Keratinocyte (primary cell): ENCODE measurements at regions not wholly inside any gene's neighbourhood (a gene's known extent, or its start where the extent isn't known, plus 50 kb on each side); places are given as distances from the start of the nearest gene placed in this dataset.

ENCODE experiments used
- DNase-seq: peaks from one replicate; pipeline ENCODE4 v3.0.0-alpha.2; 2011; ENCODE audit warnings: low read depth, missing footprints, low spot score
- FAIRE-seq: peaks from 2 replicates; lab custom pipeline; 2011; peaks lifted over from hg19 to GRCh38; lab: Jason Lieb, UNC
- H2AFZ ChIP-seq: 2 replicates; pipeline ENCODE4 v1.6.0; 2012; ENCODE audit warnings: low read length, control low read depth, inconsistent platforms; ENCODE audit not compliant: control insufficient read depth
- H3K27ac ChIP-seq: 2 replicates; pipeline ENCODE4 v1.5.1; 2011; ENCODE audit warnings: low read length; ENCODE audit not compliant: control insufficient read depth, insufficient read depth
- H3K27me3 ChIP-seq: 3 replicates; pipeline ENCODE4 v1.6.0; 2011; ENCODE audit warnings: low read length; ENCODE audit not compliant: control insufficient read depth, insufficient read depth; ENCODE audit errors: extremely low read depth
- H3K36me3 ChIP-seq, 2 experiments: 2 replicates in 1 of 2; 3 replicates in 1 of 2; pipeline ENCODE4 v1.5.1; 2011; ENCODE audit warnings: low read length in 2 of 2, mild to moderate bottlenecking in 1 of 2; ENCODE audit not compliant: control insufficient read depth in 2 of 2, insufficient read depth in 2 of 2; ENCODE audit errors: extremely low read depth in 1 of 2
- H3K4me1 ChIP-seq: 3 replicates; pipeline ENCODE4 v1.5.1; 2011; ENCODE audit warnings: low read length; ENCODE audit not compliant: control insufficient read depth, insufficient read depth; ENCODE audit errors: extremely low read depth
- H3K4me2 ChIP-seq: 3 replicates; pipeline ENCODE4 v1.6.0; 2011; ENCODE audit warnings: low read depth, low read length; ENCODE audit not compliant: control insufficient read depth, insufficient read depth; ENCODE audit errors: extremely low read depth
- H3K4me3 ChIP-seq, 3 experiments: fragments of 200-600 bp in 1 of 3; sonication (generic) in 1 of 3; 2 replicates in 2 of 3; 3 replicates in 1 of 3; pipeline ENCODE4 v1.5.1; 2011 to 2016; ENCODE audit warnings: low read length in 3 of 3, mild to moderate bottlenecking in 3 of 3, control low read depth in 2 of 3, inconsistent platforms in 1 of 3, low read depth in 1 of 3, mixed read lengths in 1 of 3, mixed run types in 1 of 3, moderate library complexity in 1 of 3; ENCODE audit not compliant: control insufficient read depth in 2 of 3, insufficient read depth in 2 of 3; ENCODE audit errors: extremely low read depth in 1 of 3
- H3K79me2 ChIP-seq: 2 replicates; pipeline ENCODE4 v1.6.0; 2012; ENCODE audit warnings: low read length; ENCODE audit not compliant: control insufficient read depth, insufficient read depth
- H3K9ac ChIP-seq: 3 replicates; pipeline ENCODE4 v1.6.0; 2011; ENCODE audit warnings: low read length; ENCODE audit not compliant: control insufficient read depth, insufficient read depth; ENCODE audit errors: extremely low read depth
- H3K9me1 ChIP-seq: 3 replicates; pipeline ENCODE4 v1.6.0; 2011; ENCODE audit warnings: low read length; ENCODE audit not compliant: control insufficient read depth, insufficient read depth; ENCODE audit errors: extremely low read depth
- H3K9me3 ChIP-seq: 2 replicates; pipeline ENCODE4 v1.5.1; 2012; ENCODE audit warnings: low read depth, low read length; ENCODE audit not compliant: control insufficient read depth
- H4K20me1 ChIP-seq: 3 replicates; pipeline ENCODE4 v1.6.0; 2011; ENCODE audit warnings: low read length; ENCODE audit not compliant: control insufficient read depth, insufficient read depth; ENCODE audit errors: extremely low read depth
- EZH2 ChIP-seq: IDR thresholded peaks from one replicate; pipeline ENCODE4 v1.6.1; 2012; ENCODE audit warnings: inconsistent platforms, mild to moderate bottlenecking, low read length, moderate library complexity
- dilution Hi-C: fragments of 300-500 bp; cut with MboI; formaldehyde crosslinking; loops from one replicate; pipeline ENCODE4 v1.7.0; 2020; ENCODE audit warnings: low sequenced_read_pairs; ENCODE audit not compliant: extremely low pct_ligation_motif_present
- TF ChIP-seq, protein P1 (sequence below), 3 experiments: IDR thresholded peaks in 1 of 3; conservative IDR thresholded peaks in 1 of 3; optimal IDR thresholded peaks in 1 of 3; 2 replicates in 2 of 3; 3 replicates in 1 of 3; pipeline versions ENCODE3 to v1.5.1; 2011; ENCODE audit warnings: low read length in 3 of 3, mild to moderate bottlenecking in 3 of 3, moderate library complexity in 2 of 3, control low read depth in 1 of 3, inconsistent platforms in 1 of 3; ENCODE audit not compliant: insufficient read depth in 2 of 3; ENCODE audit errors: extremely low read depth in 1 of 3

- H3K4me2 ChIP-seq: peak overlapping the region; percentile 3
- no peak overlapping the region for H3K4me3 ChIP-seq
- TF ChIP-seq, protein P1, sequence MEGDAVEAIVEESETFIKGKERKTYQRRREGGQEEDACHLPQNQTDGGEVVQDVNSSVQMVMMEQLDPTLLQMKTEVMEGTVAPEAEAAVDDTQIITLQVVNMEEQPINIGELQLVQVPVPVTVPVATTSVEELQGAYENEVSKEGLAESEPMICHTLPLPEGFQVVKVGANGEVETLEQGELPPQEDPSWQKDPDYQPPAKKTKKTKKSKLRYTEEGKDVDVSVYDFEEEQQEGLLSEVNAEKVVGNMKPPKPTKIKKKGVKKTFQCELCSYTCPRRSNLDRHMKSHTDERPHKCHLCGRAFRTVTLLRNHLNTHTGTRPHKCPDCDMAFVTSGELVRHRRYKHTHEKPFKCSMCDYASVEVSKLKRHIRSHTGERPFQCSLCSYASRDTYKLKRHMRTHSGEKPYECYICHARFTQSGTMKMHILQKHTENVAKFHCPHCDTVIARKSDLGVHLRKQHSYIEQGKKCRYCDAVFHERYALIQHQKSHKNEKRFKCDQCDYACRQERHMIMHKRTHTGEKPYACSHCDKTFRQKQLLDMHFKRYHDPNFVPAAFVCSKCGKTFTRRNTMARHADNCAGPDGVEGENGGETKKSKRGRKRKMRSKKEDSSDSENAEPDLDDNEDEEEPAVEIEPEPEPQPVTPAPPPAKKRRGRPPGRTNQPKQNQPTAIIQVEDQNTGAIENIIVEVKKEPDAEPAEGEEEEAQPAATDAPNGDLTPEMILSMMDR (optimal IDR thresholded peaks at IDR 0.05 in 1 of 3, IDR thresholded peaks at IDR 0.05 in 1 of 3, conservative IDR thresholded peaks at IDR 0.05 in 1 of 3; ENCODE audit: extremely low read depth in 1 of 3, insufficient read depth in 2 of 3, low read length in 3 of 3): no peak
- no peak for TF ChIP-seq EZH2
- DNase-seq (no peak), FAIRE-seq (no peak)
- H4K20me1 ChIP-seq: no peaks in the 10 kb centered on the region
- H3K27me3 ChIP-seq: no peaks in the 10 kb centered on the region
- no peaks in the 10 kb centered on the region for H3K79me2 ChIP-seq
- peaks cover 5% of the 10 kb centered on the region for H3K4me1 ChIP-seq
- no peak overlapping the region for H3K9ac ChIP-seq
- dilution Hi-C loops: no loop called here
- no peak overlapping the region for H2AFZ ChIP-seq
- no peaks in the 10 kb centered on the region for H3K9me1 ChIP-seq
- no peaks in the 10 kb centered on the region for H3K9me3 ChIP-seq
- H3K27ac ChIP-seq: no peak overlapping the region
- no peaks in the 10 kb centered on the region for H3K36me3 ChIP-seq
These were observed 424.4 kb upstream of the MARCKS start for GRCh38 chr6:113432521-113433334.

GRCh38 chr6:113433335-113433991 is 423.7 kb upstream of the MARCKS start:
- Histone ChIP-seq H4K20me1 (no peaks in the 10 kb centered on the region), H3K4me3 (no peak overlapping the region), H3K9me3 (no peaks in the 10 kb centered on the region), H3K4me1 (peaks cover 5% of the 10 kb centered on the region), H3K9ac (no peak overlapping the region), H3K36me3 (no peaks in the 10 kb centered on the region), H3K9me1 (no peaks in the 10 kb centered on the region), H2AFZ (no peak overlapping the region), H3K79me2 (no peaks in the 10 kb centered on the region), H3K27ac (no peak overlapping the region), H3K4me2 (peak overlapping the region; percentile 3), H3K27me3 (no peaks in the 10 kb centered on the region)
- DNase-seq: no peak
- TF ChIP-seq, protein P1 (optimal IDR thresholded peaks at IDR 0.05 in 1 of 3, IDR thresholded peaks at IDR 0.05 in 1 of 3, conservative IDR thresholded peaks at IDR 0.05 in 1 of 3; ENCODE audit: extremely low read depth in 1 of 3, insufficient read depth in 2 of 3, low read length in 3 of 3): no peak
- TF ChIP-seq EZH2: no peak
- dilution Hi-C loops: no loop called here
- FAIRE-seq: peak; percentile 68
